ENCODE measurements at regions not wholly inside any gene's neighbourhood (a gene's known extent, or its start where the extent isn't known, plus 50 kb on each side); places are given as distances from the start of the nearest gene placed in this dataset.

DNA sequence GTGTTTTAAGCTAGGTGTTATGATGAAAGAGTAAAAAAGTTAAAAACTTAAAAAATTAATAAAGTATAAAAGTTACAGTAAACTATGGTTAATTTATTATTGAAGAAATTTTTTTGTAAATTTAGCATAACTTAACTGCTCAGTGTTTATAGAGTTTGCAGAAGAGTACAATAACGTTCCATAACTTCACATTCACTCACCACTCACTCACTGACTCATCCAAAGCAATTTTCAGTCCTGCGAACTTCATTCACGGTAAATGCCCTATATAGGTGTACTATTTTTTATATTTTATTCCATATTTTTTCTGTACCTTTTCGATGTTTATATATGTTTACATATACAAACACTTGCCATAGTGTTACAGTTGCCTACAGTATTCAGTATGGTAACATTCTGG, 694.8 kb upstream of the SLC39A10 start (continued):
- TF ChIP-seq, protein P1, sequence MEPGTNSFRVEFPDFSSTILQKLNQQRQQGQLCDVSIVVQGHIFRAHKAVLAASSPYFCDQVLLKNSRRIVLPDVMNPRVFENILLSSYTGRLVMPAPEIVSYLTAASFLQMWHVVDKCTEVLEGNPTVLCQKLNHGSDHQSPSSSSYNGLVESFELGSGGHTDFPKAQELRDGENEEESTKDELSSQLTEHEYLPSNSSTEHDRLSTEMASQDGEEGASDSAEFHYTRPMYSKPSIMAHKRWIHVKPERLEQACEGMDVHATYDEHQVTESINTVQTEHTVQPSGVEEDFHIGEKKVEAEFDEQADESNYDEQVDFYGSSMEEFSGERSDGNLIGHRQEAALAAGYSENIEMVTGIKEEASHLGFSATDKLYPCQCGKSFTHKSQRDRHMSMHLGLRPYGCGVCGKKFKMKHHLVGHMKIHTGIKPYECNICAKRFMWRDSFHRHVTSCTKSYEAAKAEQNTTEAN (CRISPR knock-in tag; IDR thresholded peaks at IDR 0.05) = no peak
- TF ChIP-seq, protein P2, sequence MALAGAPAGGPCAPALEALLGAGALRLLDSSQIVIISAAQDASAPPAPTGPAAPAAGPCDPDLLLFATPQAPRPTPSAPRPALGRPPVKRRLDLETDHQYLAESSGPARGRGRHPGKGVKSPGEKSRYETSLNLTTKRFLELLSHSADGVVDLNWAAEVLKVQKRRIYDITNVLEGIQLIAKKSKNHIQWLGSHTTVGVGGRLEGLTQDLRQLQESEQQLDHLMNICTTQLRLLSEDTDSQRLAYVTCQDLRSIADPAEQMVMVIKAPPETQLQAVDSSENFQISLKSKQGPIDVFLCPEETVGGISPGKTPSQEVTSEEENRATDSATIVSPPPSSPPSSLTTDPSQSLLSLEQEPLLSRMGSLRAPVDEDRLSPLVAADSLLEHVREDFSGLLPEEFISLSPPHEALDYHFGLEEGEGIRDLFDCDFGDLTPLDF (CRISPR knock-in tag; IDR thresholded peaks at IDR 0.05) = no peak
- TF ChIP-seq, protein P3, sequence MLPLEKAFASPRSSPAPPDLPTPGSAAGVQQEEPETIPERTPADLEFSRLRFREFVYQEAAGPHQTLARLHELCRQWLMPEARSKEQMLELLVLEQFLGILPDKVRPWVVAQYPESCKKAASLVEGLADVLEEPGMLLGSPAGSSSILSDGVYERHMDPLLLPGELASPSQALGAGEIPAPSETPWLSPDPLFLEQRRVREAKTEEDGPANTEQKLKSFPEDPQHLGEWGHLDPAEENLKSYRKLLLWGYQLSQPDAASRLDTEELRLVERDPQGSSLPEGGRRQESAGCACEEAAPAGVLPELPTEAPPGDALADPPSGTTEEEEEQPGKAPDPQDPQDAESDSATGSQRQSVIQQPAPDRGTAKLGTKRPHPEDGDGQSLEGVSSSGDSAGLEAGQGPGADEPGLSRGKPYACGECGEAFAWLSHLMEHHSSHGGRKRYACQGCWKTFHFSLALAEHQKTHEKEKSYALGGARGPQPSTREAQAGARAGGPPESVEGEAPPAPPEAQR (CRISPR knock-in tag; IDR thresholded peaks at IDR 0.05) = no peak
- TF ChIP-seq TCF7 (CRISPR knock-in tag; IDR thresholded peaks at IDR 0.05; ENCODE audit: low read depth) = no peak
- TF ChIP-seq, protein P4, sequence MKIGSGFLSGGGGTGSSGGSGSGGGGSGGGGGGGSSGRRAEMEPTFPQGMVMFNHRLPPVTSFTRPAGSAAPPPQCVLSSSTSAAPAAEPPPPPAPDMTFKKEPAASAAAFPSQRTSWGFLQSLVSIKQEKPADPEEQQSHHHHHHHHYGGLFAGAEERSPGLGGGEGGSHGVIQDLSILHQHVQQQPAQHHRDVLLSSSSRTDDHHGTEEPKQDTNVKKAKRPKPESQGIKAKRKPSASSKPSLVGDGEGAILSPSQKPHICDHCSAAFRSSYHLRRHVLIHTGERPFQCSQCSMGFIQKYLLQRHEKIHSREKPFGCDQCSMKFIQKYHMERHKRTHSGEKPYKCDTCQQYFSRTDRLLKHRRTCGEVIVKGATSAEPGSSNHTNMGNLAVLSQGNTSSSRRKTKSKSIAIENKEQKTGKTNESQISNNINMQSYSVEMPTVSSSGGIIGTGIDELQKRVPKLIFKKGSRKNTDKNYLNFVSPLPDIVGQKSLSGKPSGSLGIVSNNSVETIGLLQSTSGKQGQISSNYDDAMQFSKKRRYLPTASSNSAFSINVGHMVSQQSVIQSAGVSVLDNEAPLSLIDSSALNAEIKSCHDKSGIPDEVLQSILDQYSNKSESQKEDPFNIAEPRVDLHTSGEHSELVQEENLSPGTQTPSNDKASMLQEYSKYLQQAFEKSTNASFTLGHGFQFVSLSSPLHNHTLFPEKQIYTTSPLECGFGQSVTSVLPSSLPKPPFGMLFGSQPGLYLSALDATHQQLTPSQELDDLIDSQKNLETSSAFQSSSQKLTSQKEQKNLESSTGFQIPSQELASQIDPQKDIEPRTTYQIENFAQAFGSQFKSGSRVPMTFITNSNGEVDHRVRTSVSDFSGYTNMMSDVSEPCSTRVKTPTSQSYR (CRISPR knock-in tag; IDR thresholded peaks at IDR 0.05) = no peak
- TF ChIP-seq HMGA2 (CRISPR knock-in tag; IDR thresholded peaks at IDR 0.05) = no peak

DNA sequence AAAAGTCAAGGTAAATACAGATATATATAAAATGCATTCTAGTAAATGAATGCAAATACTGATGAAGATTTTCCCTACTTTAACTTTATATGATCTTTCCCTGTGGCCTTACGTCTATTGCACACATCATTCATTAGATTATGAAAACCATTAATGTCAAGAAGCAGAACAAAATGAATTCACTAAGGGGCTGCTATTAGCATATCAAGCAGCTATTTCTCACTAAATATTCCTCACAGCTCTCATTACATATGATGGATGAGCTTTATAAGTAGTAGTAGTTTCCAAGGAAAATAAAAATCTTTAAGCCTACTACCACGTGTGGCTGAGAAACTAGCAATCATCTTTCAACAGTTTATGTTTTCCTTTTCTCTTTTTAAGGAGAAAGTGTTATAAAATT, 702.8 kb upstream of the SLC39A10 start:
- H3K9me3 Mint-ChIP-seq = peaks cover 7% of the 10 kb centered on the region
- CTCF ChIA-PET = no interaction called here
- DNase-seq (ENCODE audit: low spot score) (no peak), ATAC-seq (no peak)
- POLR2A ChIA-PET = no interaction called here
- no peaks in the 10 kb centered on the region for H3K4me1 Mint-ChIP-seq
- no peaks in the 10 kb centered on the region for H3K27me3 Mint-ChIP-seq (ENCODE audit: low read depth)
- H3K4me3 Mint-ChIP-seq = no peak overlapping the region
- no peak overlapping the region for H3K27ac Mint-ChIP-seq
- H3K36me3 Mint-ChIP-seq = no peaks in the 10 kb centered on the region
- TF ChIP-seq, protein P5, sequence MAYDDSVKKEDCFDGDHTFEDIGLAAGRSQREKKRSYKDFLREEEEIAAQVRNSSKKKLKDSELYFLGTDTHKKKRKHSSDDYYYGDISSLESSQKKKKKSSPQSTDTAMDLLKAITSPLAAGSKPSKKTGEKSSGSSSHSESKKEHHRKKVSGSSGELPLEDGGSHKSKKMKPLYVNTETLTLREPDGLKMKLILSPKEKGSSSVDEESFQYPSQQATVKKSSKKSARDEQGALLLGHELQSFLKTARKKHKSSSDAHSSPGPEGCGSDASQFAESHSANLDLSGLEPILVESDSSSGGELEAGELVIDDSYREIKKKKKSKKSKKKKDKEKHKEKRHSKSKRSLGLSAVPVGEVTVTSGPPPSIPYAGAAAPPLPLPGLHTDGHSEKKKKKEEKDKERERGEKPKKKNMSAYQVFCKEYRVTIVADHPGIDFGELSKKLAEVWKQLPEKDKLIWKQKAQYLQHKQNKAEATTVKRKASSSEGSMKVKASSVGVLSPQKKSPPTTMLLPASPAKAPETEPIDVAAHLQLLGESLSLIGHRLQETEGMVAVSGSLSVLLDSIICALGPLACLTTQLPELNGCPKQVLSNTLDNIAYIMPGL (CRISPR knock-in tag; IDR thresholded peaks at IDR 0.05) = no peak
- TF ChIP-seq, protein P6, sequence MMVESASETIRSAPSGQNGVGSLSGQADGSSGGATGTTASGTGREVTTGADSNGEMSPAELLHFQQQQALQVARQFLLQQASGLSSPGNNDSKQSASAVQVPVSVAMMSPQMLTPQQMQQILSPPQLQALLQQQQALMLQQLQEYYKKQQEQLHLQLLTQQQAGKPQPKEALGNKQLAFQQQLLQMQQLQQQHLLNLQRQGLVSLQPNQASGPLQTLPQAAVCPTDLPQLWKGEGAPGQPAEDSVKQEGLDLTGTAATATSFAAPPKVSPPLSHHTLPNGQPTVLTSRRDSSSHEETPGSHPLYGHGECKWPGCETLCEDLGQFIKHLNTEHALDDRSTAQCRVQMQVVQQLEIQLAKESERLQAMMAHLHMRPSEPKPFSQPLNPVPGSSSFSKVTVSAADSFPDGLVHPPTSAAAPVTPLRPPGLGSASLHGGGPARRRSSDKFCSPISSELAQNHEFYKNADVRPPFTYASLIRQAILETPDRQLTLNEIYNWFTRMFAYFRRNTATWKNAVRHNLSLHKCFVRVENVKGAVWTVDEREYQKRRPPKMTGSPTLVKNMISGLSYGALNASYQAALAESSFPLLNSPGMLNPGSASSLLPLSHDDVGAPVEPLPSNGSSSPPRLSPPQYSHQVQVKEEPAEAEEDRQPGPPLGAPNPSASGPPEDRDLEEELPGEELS (CRISPR knock-in tag; IDR thresholded peaks at IDR 0.05) = no peak
- TF ChIP-seq, protein P7, sequence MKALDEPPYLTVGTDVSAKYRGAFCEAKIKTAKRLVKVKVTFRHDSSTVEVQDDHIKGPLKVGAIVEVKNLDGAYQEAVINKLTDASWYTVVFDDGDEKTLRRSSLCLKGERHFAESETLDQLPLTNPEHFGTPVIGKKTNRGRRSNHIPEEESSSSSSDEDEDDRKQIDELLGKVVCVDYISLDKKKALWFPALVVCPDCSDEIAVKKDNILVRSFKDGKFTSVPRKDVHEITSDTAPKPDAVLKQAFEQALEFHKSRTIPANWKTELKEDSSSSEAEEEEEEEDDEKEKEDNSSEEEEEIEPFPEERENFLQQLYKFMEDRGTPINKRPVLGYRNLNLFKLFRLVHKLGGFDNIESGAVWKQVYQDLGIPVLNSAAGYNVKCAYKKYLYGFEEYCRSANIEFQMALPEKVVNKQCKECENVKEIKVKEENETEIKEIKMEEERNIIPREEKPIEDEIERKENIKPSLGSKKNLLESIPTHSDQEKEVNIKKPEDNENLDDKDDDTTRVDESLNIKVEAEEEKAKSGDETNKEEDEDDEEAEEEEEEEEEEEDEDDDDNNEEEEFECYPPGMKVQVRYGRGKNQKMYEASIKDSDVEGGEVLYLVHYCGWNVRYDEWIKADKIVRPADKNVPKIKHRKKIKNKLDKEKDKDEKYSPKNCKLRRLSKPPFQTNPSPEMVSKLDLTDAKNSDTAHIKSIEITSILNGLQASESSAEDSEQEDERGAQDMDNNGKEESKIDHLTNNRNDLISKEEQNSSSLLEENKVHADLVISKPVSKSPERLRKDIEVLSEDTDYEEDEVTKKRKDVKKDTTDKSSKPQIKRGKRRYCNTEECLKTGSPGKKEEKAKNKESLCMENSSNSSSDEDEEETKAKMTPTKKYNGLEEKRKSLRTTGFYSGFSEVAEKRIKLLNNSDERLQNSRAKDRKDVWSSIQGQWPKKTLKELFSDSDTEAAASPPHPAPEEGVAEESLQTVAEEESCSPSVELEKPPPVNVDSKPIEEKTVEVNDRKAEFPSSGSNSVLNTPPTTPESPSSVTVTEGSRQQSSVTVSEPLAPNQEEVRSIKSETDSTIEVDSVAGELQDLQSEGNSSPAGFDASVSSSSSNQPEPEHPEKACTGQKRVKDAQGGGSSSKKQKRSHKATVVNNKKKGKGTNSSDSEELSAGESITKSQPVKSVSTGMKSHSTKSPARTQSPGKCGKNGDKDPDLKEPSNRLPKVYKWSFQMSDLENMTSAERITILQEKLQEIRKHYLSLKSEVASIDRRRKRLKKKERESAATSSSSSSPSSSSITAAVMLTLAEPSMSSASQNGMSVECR (CRISPR knock-in tag; IDR thresholded peaks at IDR 0.05; ENCODE audit: borderline replicate concordance) = no peak
- TF ChIP-seq, protein P8, sequence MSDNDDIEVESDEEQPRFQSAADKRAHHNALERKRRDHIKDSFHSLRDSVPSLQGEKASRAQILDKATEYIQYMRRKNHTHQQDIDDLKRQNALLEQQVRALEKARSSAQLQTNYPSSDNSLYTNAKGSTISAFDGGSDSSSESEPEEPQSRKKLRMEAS (CRISPR knock-in tag; IDR thresholded peaks at IDR 0.05) = no peak
- TF ChIP-seq, protein P3 (CRISPR knock-in tag; IDR thresholded peaks at IDR 0.05) = no peak
- no peak for TF ChIP-seq IRF2 (CRISPR knock-in tag; IDR thresholded peaks at IDR 0.05; ENCODE audit: borderline replicate concordance, low read depth)
- TF ChIP-seq, protein P9, sequence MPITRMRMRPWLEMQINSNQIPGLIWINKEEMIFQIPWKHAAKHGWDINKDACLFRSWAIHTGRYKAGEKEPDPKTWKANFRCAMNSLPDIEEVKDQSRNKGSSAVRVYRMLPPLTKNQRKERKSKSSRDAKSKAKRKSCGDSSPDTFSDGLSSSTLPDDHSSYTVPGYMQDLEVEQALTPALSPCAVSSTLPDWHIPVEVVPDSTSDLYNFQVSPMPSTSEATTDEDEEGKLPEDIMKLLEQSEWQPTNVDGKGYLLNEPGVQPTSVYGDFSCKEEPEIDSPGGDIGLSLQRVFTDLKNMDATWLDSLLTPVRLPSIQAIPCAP (CRISPR knock-in tag; IDR thresholded peaks at IDR 0.05) = no peak
- TF ChIP-seq, protein P10, sequence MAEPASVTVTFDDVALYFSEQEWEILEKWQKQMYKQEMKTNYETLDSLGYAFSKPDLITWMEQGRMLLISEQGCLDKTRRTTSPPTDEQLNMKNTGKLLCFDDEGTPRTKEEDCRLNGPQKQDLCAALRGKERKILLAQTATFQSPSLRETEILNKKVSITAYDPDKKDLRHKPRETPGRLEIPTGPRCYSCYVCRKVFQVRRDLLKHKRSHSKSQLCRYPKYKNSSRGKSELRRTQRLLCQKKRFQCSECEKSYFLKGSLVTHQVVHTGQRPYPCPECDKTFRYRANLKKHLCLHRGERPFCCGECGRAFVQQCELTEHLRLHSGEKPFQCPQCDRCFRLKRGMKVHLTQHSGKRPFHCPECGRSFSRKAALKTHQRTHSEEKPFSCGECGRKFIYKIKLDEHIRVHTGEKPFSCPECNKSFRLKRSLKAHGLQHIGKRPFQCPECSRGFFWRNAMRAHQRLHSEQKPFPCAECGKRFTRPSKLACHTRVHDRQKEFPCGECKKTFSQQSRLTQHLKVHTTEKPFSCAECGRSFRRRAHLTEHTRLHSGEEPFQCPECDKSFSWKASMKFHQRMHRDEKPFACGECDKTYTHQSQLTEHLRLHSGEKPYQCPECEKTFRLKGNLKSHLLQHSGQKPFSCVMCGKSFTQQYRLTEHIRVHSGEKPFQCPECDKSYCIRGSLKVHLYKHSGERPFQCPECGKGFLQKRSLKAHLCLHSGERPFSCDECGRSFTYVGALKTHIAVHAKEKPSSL (CRISPR knock-in tag; conservative IDR thresholded peaks at IDR 0.05) = no peak

Data from WTC11 (cell line).